Stimulated activated CD4-positive, alpha-beta T cell treated with anti-CD3 and anti-CD28 coated beads, Interleukin-1b, Interleukin-23, amount 100 ng/mL, for 24 hours (primary cell): ENCODE measurements at regions not wholly inside any gene's neighbourhood (a gene's known extent, or its start where the extent isn't known, plus 50 kb on each side); places are given as distances from the start of the nearest gene placed in this dataset.
"Not testable (repeated sequence)": the region's sequence is repeated elsewhere in the genome, so short reads cannot be mapped to it uniquely, and the experiment has no call there.

Experiments
- DNase-seq, 4 experiments: peaks; one replicate each; pipeline ENCODE4 v3.0.0-alpha.2; 2020; ENCODE audit warnings: low read depth in 4 of 4, low spot score in 1 of 4

- DNase-seq = no peak
Observed at GRCh38 chr11:10973416-10973815, 115.6 kb upstream of the ZBED5 start.

- no peak for DNase-seq
Observed at GRCh38 chr11:10970926-10971325, 113.1 kb upstream of the ZBED5 start.

GRCh38 chr11:10969387-10969786 is 111.5 kb upstream of the ZBED5 start:
- DNase-seq = no peak

- DNase-seq = not testable (repeated sequence)
Observed at GRCh38 chr11:10956884-10957283, 99.0 kb upstream of the ZBED5 start.

GRCh38 chr11:10955616-10956015 is 97.8 kb upstream of the ZBED5 start:
- DNase-seq = no peak

GRCh38 chr11:10954184-10954583 is 96.3 kb upstream of the ZBED5 start:
- no peak for DNase-seq

- no peak for DNase-seq
Observed at GRCh38 chr11:10952872-10953271, 95.0 kb upstream of the ZBED5 start.

- DNase-seq = not testable (repeated sequence)
Observed at GRCh38 chr11:10947935-10948334, 90.1 kb upstream of the ZBED5 start.

- DNase-seq = no peak
Observed at GRCh38 chr11:10946072-10946471, 88.2 kb upstream of the ZBED5 start.

GRCh38 chr11:10945196-10945595 is 87.3 kb upstream of the ZBED5 start:
- no peak for DNase-seq

- DNase-seq = no peak
Observed at GRCh38 chr11:10943968-10944367, 86.1 kb upstream of the ZBED5 start.

- DNase-seq = no peak
Observed at GRCh38 chr11:10942620-10943019, 84.8 kb upstream of the ZBED5 start.

- no peak for DNase-seq
Observed at GRCh38 chr11:10941871-10942270, 84.0 kb upstream of the ZBED5 start.

- no peak for DNase-seq
Observed at GRCh38 chr11:10941414-10941813, 83.6 kb upstream of the ZBED5 start.

- DNase-seq = no peak
Observed at GRCh38 chr11:10938650-10939387, 81.0 kb upstream of the ZBED5 start.

GRCh38 chr11:10938231-10938630 is 80.4 kb upstream of the ZBED5 start:
- DNase-seq = no peak

GRCh38 chr11:10937385-10937771 is 79.5 kb upstream of the ZBED5 start:
- no peak for DNase-seq

- no peak for DNase-seq
Observed at GRCh38 chr11:10936626-10937384, 79.0 kb upstream of the ZBED5 start.

GRCh38 chr11:10935015-10935559 is 77.2 kb upstream of the ZBED5 start:
- DNase-seq = no peak

- DNase-seq = no peak
Observed at GRCh38 chr11:10934293-10934860, 76.5 kb upstream of the ZBED5 start.

- DNase-seq = peak; percentile 41 to 76 (median 68)
Observed at GRCh38 chr11:10933455-10934292, 75.8 kb upstream of the ZBED5 start.
